ENCODE measurements at regions not wholly inside any gene's neighbourhood (a gene's known extent, or its start where the extent isn't known, plus 50 kb on each side); places are given as distances from the start of the nearest gene placed in this dataset.

DNA sequence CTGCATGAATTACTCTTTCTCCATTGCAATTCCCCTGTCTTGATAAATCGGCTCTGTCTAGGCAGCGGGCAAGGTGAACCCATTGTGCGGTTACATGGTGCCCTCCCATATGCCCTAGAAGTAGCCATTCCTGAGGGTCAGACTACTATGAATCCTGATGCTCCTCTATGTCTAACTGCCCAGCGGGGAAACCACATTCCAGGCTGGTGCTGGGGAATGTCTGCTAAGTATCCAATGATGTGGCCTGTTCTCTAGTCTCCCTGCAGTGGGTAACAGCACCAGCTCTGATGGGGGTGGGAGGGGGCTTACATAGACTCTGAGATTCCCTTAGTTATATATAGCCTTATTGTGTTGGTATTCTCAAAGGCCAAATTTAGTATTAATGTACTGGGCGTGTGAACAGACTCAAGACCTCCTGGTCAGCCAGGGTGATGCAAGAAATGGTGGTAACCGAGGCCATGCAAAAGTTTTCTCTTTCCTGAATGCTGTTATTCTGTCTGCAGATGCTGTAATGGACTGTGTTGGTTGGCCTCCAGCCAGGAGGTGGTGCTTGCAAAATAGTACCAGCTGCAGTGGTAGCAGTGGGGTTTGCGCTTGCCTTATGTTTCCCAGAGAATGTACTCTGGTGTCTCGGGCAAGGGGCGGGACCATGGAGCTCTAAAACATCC is 564.8 kb upstream of the SLITRK1 start:
- Histone ChIP-seq H3K9me3 (ENCODE audit: low read length) (no peaks in the 10 kb centered on the region), H3K36me3 (ENCODE audit: low read depth, low read length) (no peaks in the 10 kb centered on the region), H3K4me2 (ENCODE audit: low read length) (no peak overlapping the region), H3K27me3 (ENCODE audit: low read length) (no peaks in the 10 kb centered on the region), H3K27ac (ENCODE audit: low read length) (no peak overlapping the region), H3K4me1 (ENCODE audit: insufficient read depth, low read length) (no peaks in the 10 kb centered on the region), H2AFZ (ENCODE audit: low read length) (no peak overlapping the region), H3K79me2 (ENCODE audit: low read length) (no peaks in the 10 kb centered on the region), H3F3A (ENCODE audit: low read length, unreplicated experiment) (no peaks in the 10 kb centered on the region), H3K4me3 (ENCODE audit: low read length) (no peak overlapping the region), H4K20me1 (ENCODE audit: low read length) (no peaks in the 10 kb centered on the region), H3K9ac (ENCODE audit: low read length) (no peak overlapping the region), H3K9me2 (replicated peaks; ENCODE audit: low read length) (no peaks in the 10 kb centered on the region)
- CTCF ChIA-PET = no interaction called here
- intact Hi-C loops (cut with micrococcal nuclease) = no loop called here
- DNase-seq (no peak), ATAC-seq (no peak)
- POLR2A ChIA-PET (ENCODE audit: unreplicated experiment) = no interaction called here
- no peak for TF ChIP-seq EZH2phosphoT487 (IDR thresholded peaks at IDR 0.05; ENCODE audit: borderline replicate concordance, low read length)
- no peak for TF ChIP-seq EZH2 (IDR thresholded peaks at IDR 0.05; ENCODE audit: low read length, unreplicated experiment)
- TF ChIP-seq, protein P1, sequence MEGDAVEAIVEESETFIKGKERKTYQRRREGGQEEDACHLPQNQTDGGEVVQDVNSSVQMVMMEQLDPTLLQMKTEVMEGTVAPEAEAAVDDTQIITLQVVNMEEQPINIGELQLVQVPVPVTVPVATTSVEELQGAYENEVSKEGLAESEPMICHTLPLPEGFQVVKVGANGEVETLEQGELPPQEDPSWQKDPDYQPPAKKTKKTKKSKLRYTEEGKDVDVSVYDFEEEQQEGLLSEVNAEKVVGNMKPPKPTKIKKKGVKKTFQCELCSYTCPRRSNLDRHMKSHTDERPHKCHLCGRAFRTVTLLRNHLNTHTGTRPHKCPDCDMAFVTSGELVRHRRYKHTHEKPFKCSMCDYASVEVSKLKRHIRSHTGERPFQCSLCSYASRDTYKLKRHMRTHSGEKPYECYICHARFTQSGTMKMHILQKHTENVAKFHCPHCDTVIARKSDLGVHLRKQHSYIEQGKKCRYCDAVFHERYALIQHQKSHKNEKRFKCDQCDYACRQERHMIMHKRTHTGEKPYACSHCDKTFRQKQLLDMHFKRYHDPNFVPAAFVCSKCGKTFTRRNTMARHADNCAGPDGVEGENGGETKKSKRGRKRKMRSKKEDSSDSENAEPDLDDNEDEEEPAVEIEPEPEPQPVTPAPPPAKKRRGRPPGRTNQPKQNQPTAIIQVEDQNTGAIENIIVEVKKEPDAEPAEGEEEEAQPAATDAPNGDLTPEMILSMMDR (conservative IDR thresholded peaks at IDR 0.05; ENCODE audit: low read depth, low read length) = no peak
- no TSS peak for BruUV-seq (replicated peaks)

DNA sequence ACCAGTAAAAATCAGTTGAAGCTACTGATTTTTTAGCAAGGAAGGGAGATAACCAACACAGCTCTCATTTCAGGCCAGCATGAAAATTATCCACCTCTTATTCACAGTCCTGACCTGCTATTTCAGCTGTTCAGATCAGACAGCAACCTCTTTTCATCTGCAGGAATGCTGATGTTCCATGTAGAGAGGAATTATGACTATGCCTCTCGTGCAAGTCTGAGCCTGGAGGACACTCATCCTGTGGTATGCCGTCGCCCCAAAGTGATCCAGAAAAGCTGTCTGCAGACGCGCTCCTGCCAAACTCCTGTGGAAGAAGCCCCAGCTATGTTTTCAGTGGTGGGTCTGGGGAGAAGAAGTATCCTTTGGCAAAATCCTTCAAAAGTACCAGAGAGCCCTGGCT is 563.5 kb upstream of the SLITRK1 start:
- TF ChIP-seq, protein P1 (conservative IDR thresholded peaks at IDR 0.05; ENCODE audit: low read depth, low read length) = no peak
- no peak for TF ChIP-seq EZH2phosphoT487 (IDR thresholded peaks at IDR 0.05; ENCODE audit: borderline replicate concordance, low read length)
- intact Hi-C loops (cut with micrococcal nuclease) = no loop called here
- BruUV-seq (replicated peaks) = no TSS peak
- CTCF ChIA-PET = no interaction called here
- Histone ChIP-seq H3K9me3 (ENCODE audit: low read length) (no peaks in the 10 kb centered on the region), H3K4me2 (ENCODE audit: low read length) (no peak overlapping the region), H3K4me1 (ENCODE audit: insufficient read depth, low read length) (no peaks in the 10 kb centered on the region), H3K9me2 (replicated peaks; ENCODE audit: low read length) (no peaks in the 10 kb centered on the region), H3K27ac (ENCODE audit: low read length) (no peak overlapping the region), H2AFZ (ENCODE audit: low read length) (no peak overlapping the region), H3K36me3 (ENCODE audit: low read depth, low read length) (no peaks in the 10 kb centered on the region), H4K20me1 (ENCODE audit: low read length) (no peaks in the 10 kb centered on the region), H3K9ac (ENCODE audit: low read length) (no peak overlapping the region), H3F3A (ENCODE audit: low read length, unreplicated experiment) (no peaks in the 10 kb centered on the region), H3K27me3 (ENCODE audit: low read length) (no peaks in the 10 kb centered on the region), H3K79me2 (ENCODE audit: low read length) (no peaks in the 10 kb centered on the region), H3K4me3 (ENCODE audit: low read length) (no peak overlapping the region)
- ATAC-seq (no peak), DNase-seq (no peak)
- POLR2A ChIA-PET (ENCODE audit: unreplicated experiment) = no interaction called here

DNA sequence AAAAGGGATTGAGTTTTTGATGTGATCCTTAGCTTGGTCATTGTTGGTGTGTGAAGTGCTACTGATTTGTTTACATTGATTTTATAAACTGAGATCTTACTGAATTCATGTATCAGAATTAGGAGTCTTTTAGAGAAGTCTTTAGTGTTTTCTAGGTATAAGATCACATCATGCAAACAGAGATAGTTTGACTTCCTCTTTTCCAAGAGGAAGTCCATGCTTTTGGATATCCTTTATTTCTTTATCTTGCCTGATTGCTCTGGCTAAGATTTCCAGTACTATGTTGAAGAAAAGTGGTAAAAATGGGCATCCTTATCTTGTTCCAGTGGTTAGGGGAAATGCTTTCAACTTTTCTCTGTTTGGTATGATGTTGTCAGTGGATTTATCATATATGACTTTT is 561.2 kb upstream of the SLITRK1 start:
- H2AFZ ChIP-seq (ENCODE audit: low read length) = no peak overlapping the region
- no peaks in the 10 kb centered on the region for H3F3A ChIP-seq (ENCODE audit: low read length, unreplicated experiment)
- H3K27ac ChIP-seq (ENCODE audit: low read length) = no peak overlapping the region
- ATAC-seq = no peak
- H3K9me3 ChIP-seq (ENCODE audit: low read length) = no peaks in the 10 kb centered on the region
- ChIA-PET POLR2A (ENCODE audit: unreplicated experiment) (no interaction called here), CTCF (no interaction called here)
- H3K9ac ChIP-seq (ENCODE audit: low read length) = no peak overlapping the region
- TF ChIP-seq, protein P1 (conservative IDR thresholded peaks at IDR 0.05; ENCODE audit: low read depth, low read length) = no peak
- TF ChIP-seq EZH2 (IDR thresholded peaks at IDR 0.05; ENCODE audit: low read length, unreplicated experiment) (no peak), EZH2phosphoT487 (IDR thresholded peaks at IDR 0.05; ENCODE audit: borderline replicate concordance, low read length) (no peak)
- BruUV-seq (replicated peaks) = no TSS peak
- H3K4me1 ChIP-seq (ENCODE audit: insufficient read depth, low read length) = no peaks in the 10 kb centered on the region
- no peaks in the 10 kb centered on the region for H3K36me3 ChIP-seq (ENCODE audit: low read depth, low read length)
- H3K4me3 ChIP-seq (ENCODE audit: low read length) = no peak overlapping the region
- no peak overlapping the region for H3K4me2 ChIP-seq (ENCODE audit: low read length)
- H3K9me2 ChIP-seq (replicated peaks; ENCODE audit: low read length) = no peaks in the 10 kb centered on the region
- no peaks in the 10 kb centered on the region for H4K20me1 ChIP-seq (ENCODE audit: low read length)
- intact Hi-C loops (cut with micrococcal nuclease) = no loop called here
- H3K79me2 ChIP-seq (ENCODE audit: low read length) = no peaks in the 10 kb centered on the region
- no peaks in the 10 kb centered on the region for H3K27me3 ChIP-seq (ENCODE audit: low read length)
- no peak for DNase-seq
